ENCODE measurements at regions not wholly inside any gene's neighbourhood (a gene's known extent, or its start where the extent isn't known, plus 50 kb on each side); places are given as distances from the start of the nearest gene placed in this dataset.
"Not testable (repeated sequence)": the region's sequence is repeated elsewhere in the genome, so short reads cannot be mapped to it uniquely, and the experiment has no call there.

- no peak for ATAC-seq
- intact Hi-C loops (cut with DNase I) = no loop called here
- no peak overlapping the region for H3K4me3 ChIP-seq
- 34 to 47% (median 35%) methylated on average over 1 of the region's 1 CpG for WGBS, 3 donors
- no peak for TF ChIP-seq CTCF (IDR thresholded peaks at IDR 0.05)
- no peak overlapping the region for H3K27ac ChIP-seq
- H3K36me3 ChIP-seq (ENCODE audit: insufficient read depth in 1 of 2, low read depth in 1 of 2) = no peaks in the 10 kb centered on the region
- no peaks in the 10 kb centered on the region for H3K9me3 ChIP-seq
- no peaks in the 10 kb centered on the region for H3K4me1 ChIP-seq
- no peak for DNase-seq
- no peaks in the 10 kb centered on the region for H3K27me3 ChIP-seq (ENCODE audit: insufficient read depth in 3 of 3, low read length in 2 of 3)
Observed at GRCh38 chr7:37604078-37604477, 79.5 kb upstream of the GPR141 start.

DNA sequence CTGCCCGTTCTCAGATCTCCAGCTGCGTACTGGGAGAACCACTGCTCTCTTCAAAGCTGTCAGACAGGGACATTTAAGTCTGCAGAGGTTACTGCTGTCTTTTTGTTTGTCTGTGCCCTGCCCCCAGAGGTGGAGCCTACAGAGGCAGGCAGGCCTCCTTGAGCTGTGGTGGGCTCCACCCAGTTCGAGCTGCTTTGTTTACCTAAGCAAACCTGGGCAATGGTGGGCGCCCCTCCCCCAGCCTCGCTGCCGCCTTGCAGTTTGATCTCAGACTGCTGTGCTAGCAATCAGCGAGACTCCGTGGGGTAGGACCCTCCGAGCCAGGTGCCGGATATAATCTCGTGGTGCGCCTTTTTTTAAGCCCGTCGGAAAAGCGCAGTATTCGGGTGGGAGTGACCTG lies 66.2 kb upstream of the GPR141 start:
- WGBS, 3 donors = 82 to 89% (median 88%) methylated on average over 10 to 14 of the region's 16 CpGs
- H3K27me3 ChIP-seq (ENCODE audit: insufficient read depth in 3 of 3, low read length in 2 of 3); ATAC-seq; H3K9me3 ChIP-seq; H3K4me3 ChIP-seq; H3K4me1 ChIP-seq; H3K27ac ChIP-seq; DNase-seq; intact Hi-C loops (cut with DNase I); H3K36me3 ChIP-seq (ENCODE audit: insufficient read depth in 1 of 2, low read depth in 1 of 2): not testable (repeated sequence)

- Histone ChIP-seq H3K27me3 (ENCODE audit: insufficient read depth in 3 of 3, low read length in 2 of 3) (no peaks in the 10 kb centered on the region), H3K4me3 (no peak overlapping the region), H3K27ac (no peak overlapping the region), H3K36me3 (ENCODE audit: insufficient read depth in 1 of 2, low read depth in 1 of 2) (no peaks in the 10 kb centered on the region), H3K4me1 (no peaks in the 10 kb centered on the region), H3K9me3 (peaks cover 6% of the 10 kb centered on the region)
- ATAC-seq (no peak), DNase-seq (no peak)
- intact Hi-C loops (cut with DNase I) = loop anchor here in 1 of 2 donors (10.0 kb wide), 1 partner anchor 202 kb away; no protein-coding TSS in a partner anchor
- 61 to 70% (median 65%) methylated on average over 1 of the region's 1 CpG for WGBS, 3 donors
- TF ChIP-seq CTCF (IDR thresholded peaks at IDR 0.05) = no peak
Observed at GRCh38 chr7:37633048-37633447, 50.5 kb upstream of the GPR141 start.

Measured in psoas muscle (tissue), 7 donors.